ENCODE measurements at regions not wholly inside any gene's neighbourhood (a gene's known extent, or its start where the extent isn't known, plus 50 kb on each side); places are given as distances from the start of the nearest gene placed in this dataset.

GRCh38 chr6:44008821-44009370 lies 118.4 kb downstream of the MRPL14 start:
- no TSS peak for BruUV-seq (replicated peaks)
- DNase-seq (ENCODE audit: low read depth, low spot score) (no peak), FAIRE-seq (no peak)
- intact Hi-C loops (cut with micrococcal nuclease): no loop called here
- Histone ChIP-seq H3K4me3 (replicated peaks in 1 of 3; ENCODE audit: insufficient read depth in 1 of 3, low read depth in 1 of 3, low read length in 3 of 3) (no peak overlapping the region), H3K4me2 (ENCODE audit: insufficient read depth, low read length) (no peak overlapping the region), H3K79me2 (ENCODE audit: control insufficient read depth, insufficient read depth, low read length) (no peaks in the 10 kb centered on the region), H3K4me1 (ENCODE audit: control insufficient read depth, extremely low read depth, insufficient read depth, low read length) (no peaks in the 10 kb centered on the region), H3K9ac (replicated peaks; ENCODE audit: extremely low read depth, insufficient read depth, low read length) (no peak overlapping the region), H3K27ac (ENCODE audit: insufficient read depth, low read depth, low read length) (no peak overlapping the region), H3K36me3 (ENCODE audit: control insufficient read depth in 2 of 2, extremely low read depth in 1 of 2, insufficient read depth in 2 of 2, low read length in 2 of 2) (no peaks in the 10 kb centered on the region), H4K20me1 (replicated peaks; ENCODE audit: control insufficient read depth, extremely low read depth, insufficient read depth, low read length) (no peaks in the 10 kb centered on the region), H3K9me1 (replicated peaks; ENCODE audit: control insufficient read depth, extremely low read depth, insufficient read depth, low read length) (no peaks in the 10 kb centered on the region), H2AFZ (ENCODE audit: low read depth, low read length) (no peak overlapping the region), H3K9me3 (replicated peaks; ENCODE audit: control insufficient read depth, insufficient read depth, low read length) (no peaks in the 10 kb centered on the region), H3K27me3 (ENCODE audit: control insufficient read depth in 2 of 2, insufficient read depth in 2 of 2, low read length in 2 of 2) (peaks cover 3 to 12% of the 10 kb centered on the region in 2 experiments)
- dilution Hi-C loops (cut with MboI; ENCODE audit: extremely low pct_ligation_motif_present, low sequenced_read_pairs): no loop called here
- ChIA-PET POLR2A (no interaction called here), CTCF (interaction anchor here (1.2 kb wide), 2 partner anchors 44 to 70 kb away, joined by 3 read pairs; no protein-coding TSS in a partner anchor)
- TF ChIP-seq MYC (IDR thresholded peaks at IDR 0.05; ENCODE audit: low read depth, low read length): no peak
- TF ChIP-seq EZH2 (IDR thresholded peaks at IDR 0.05; ENCODE audit: borderline replicate concordance, low read depth, low read length, severe bottlenecking): no peak
- TF ChIP-seq GATA2 (IDR thresholded peaks at IDR 0.05; ENCODE audit: insufficient read depth, insufficient read length, low read depth, low read length): no peak

- Histone ChIP-seq H3K9me1 (replicated peaks; ENCODE audit: control insufficient read depth, extremely low read depth, insufficient read depth, low read length) (no peaks in the 10 kb centered on the region), H4K20me1 (replicated peaks; ENCODE audit: control insufficient read depth, extremely low read depth, insufficient read depth, low read length) (no peaks in the 10 kb centered on the region), H2AFZ (ENCODE audit: low read depth, low read length) (no peak overlapping the region), H3K27ac (ENCODE audit: insufficient read depth, low read depth, low read length) (no peak overlapping the region), H3K4me1 (ENCODE audit: control insufficient read depth, extremely low read depth, insufficient read depth, low read length) (no peaks in the 10 kb centered on the region), H3K27me3 (ENCODE audit: control insufficient read depth in 2 of 2, insufficient read depth in 2 of 2, low read length in 2 of 2) (peaks cover 11 to 21% of the 10 kb centered on the region in 2 experiments), H3K79me2 (ENCODE audit: control insufficient read depth, insufficient read depth, low read length) (no peaks in the 10 kb centered on the region), H3K9ac (replicated peaks; ENCODE audit: extremely low read depth, insufficient read depth, low read length) (no peak overlapping the region), H3K4me2 (ENCODE audit: insufficient read depth, low read length) (no peak overlapping the region), H3K36me3 (ENCODE audit: control insufficient read depth in 2 of 2, extremely low read depth in 1 of 2, insufficient read depth in 2 of 2, low read length in 2 of 2) (no peaks in the 10 kb centered on the region), H3K9me3 (replicated peaks; ENCODE audit: control insufficient read depth, insufficient read depth, low read length) (no peaks in the 10 kb centered on the region), H3K4me3 (replicated peaks in 1 of 3; ENCODE audit: insufficient read depth in 1 of 3, low read depth in 1 of 3, low read length in 3 of 3) (no peak overlapping the region)
- CTCF ChIA-PET: interaction anchor here (1.2 kb wide), 2 partner anchors 44 to 71 kb away, joined by 3 read pairs; no protein-coding TSS in a partner anchor
- POLR2A ChIA-PET: no interaction called here
- FAIRE-seq: no peak
- no TSS peak for BruUV-seq (replicated peaks)
- intact Hi-C loops (cut with micrococcal nuclease) (no loop called here), dilution Hi-C loops (cut with MboI; ENCODE audit: extremely low pct_ligation_motif_present, low sequenced_read_pairs) (no loop called here)
- TF ChIP-seq MAX (IDR thresholded peaks at IDR 0.05; ENCODE audit: insufficient read depth, insufficient read length) (no peak), POLR2AphosphoS5 (IDR thresholded peaks at IDR 0.05; ENCODE audit: insufficient read depth, low read depth, low read length) (no peak), CTCF (IDR thresholded peaks at IDR 0.05; ENCODE audit: extremely low read depth in 1 of 2, insufficient read depth in 1 of 2, low read depth in 1 of 2, low read length in 2 of 2) (no peak), MYC (IDR thresholded peaks at IDR 0.05; ENCODE audit: low read depth, low read length) (no peak), FOS (IDR thresholded peaks at IDR 0.05; ENCODE audit: borderline replicate concordance, insufficient read depth, low read length) (no peak)
- DNase-seq (ENCODE audit: low read depth, low spot score): no peak
These were observed 119.2 kb downstream of the MRPL14 start for GRCh38 chr6:44007818-44008621.

Measured in endothelial cell of umbilical vein (primary cell).